ENCODE measurements at regions not wholly inside any gene's neighbourhood (a gene's known extent, or its start where the extent isn't known, plus 50 kb on each side); places are given as distances from the start of the nearest gene placed in this dataset.

DNA sequence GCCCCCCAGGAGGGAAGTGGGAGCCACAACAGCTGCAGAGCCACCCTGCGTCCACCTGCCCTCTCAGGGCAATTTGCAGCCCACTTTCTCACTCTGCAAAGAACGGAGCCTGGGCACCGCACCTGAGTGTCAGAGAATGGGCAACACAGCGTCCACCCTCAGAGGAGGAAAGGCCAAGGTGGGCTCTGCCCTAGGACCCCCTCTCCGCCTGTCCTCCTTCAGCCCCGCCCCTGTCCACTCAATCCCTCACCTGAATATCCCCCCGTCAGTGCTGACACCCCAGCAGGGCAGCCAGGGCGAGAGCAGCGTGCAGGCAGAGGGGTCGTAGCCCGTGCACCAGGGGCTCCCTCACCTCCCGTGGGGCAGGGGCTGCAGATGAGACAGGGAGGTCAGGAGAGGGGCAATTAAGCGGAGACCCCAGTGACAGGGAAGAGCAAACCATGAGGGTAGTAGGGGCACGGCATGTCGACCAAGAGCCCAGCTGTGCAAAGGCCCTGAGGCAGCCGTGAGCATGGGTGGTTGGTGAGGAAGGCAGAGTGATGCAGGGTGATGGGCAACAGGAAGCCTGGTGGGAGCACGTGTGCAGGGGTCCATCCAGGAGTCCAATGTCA lies 140.3 kb downstream of the OLFM1 start:
- Histone ChIP-seq H3K36me3 (ENCODE audit: control insufficient read depth, insufficient read depth, low read length) (no peaks in the 10 kb centered on the region), H3K4me3 (ENCODE audit: extremely low read depth, insufficient read depth, low read length, poor library complexity, severe bottlenecking) (no peak overlapping the region), H3K27ac (ENCODE audit: low read depth, low read length, severe bottlenecking) (no peak overlapping the region), H3K9me3 (ENCODE audit: control insufficient read depth, low read length) (no peaks in the 10 kb centered on the region), H3K4me1 (ENCODE audit: control insufficient read depth, insufficient read depth, low read length, poor library complexity, severe bottlenecking) (peaks cover 3% of the 10 kb centered on the region)
- 87 to 95% methylated on average over 11 to 14 of the region's 17 CpGs for WGBS, 2 experiments (ENCODE audit: insufficient coverage in 2 of 2)

DNA sequence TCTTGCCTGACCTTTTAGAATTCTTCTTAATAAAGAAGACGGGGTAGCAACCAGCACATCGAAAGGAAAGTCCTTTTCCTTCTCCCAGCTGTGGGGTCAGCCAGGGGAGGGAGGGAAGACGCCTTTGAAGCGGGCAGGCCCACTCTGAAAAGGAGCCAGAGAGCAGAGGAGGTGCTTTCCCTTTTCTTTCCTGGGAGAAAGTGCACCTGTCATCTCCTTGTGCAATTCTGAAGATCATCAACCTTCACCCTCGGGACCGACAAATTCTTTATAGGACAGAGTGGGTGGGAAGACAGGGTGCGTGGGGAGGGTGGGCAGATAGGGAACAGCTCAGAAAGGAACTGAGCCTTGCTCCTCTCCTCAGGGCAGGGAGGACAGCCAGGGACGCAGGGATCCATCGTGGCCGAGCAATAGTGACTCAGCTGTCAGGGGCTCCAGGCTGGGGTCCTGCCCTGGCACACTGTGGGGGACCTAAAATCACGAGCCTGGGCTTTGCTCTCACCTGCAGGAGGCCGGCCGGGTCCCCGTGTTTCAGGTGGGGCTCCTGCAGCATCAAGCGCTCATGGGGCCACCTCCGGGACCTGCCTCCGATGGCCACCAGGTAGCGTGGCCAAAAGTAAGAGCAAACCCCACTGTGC lies 141.0 kb downstream of the OLFM1 start:
- Histone ChIP-seq H3K9me3 (ENCODE audit: control insufficient read depth, low read length) (peaks cover under 1% of the 10 kb centered on the region), H3K36me3 (ENCODE audit: control insufficient read depth, insufficient read depth, low read length) (no peaks in the 10 kb centered on the region), H3K4me3 (ENCODE audit: extremely low read depth, insufficient read depth, low read length, poor library complexity, severe bottlenecking) (no peak overlapping the region), H3K4me1 (ENCODE audit: control insufficient read depth, insufficient read depth, low read length, poor library complexity, severe bottlenecking) (no peaks in the 10 kb centered on the region), H3K27ac (ENCODE audit: low read depth, low read length, severe bottlenecking) (no peak overlapping the region)
- WGBS, 2 experiments (ENCODE audit: insufficient coverage in 2 of 2) = 87 to 92% methylated on average over 11 to 15 of the region's 18 CpGs

GRCh38 chr9:135228983-135229625 lies 141.6 kb downstream of the OLFM1 start:
- H3K9me3 ChIP-seq (ENCODE audit: control insufficient read depth, low read length) = peaks cover 7% of the 10 kb centered on the region
- 89 to 94% methylated on average over 12 to 14 of the region's 14 CpGs for WGBS, 2 experiments (ENCODE audit: insufficient coverage in 2 of 2)

DNA sequence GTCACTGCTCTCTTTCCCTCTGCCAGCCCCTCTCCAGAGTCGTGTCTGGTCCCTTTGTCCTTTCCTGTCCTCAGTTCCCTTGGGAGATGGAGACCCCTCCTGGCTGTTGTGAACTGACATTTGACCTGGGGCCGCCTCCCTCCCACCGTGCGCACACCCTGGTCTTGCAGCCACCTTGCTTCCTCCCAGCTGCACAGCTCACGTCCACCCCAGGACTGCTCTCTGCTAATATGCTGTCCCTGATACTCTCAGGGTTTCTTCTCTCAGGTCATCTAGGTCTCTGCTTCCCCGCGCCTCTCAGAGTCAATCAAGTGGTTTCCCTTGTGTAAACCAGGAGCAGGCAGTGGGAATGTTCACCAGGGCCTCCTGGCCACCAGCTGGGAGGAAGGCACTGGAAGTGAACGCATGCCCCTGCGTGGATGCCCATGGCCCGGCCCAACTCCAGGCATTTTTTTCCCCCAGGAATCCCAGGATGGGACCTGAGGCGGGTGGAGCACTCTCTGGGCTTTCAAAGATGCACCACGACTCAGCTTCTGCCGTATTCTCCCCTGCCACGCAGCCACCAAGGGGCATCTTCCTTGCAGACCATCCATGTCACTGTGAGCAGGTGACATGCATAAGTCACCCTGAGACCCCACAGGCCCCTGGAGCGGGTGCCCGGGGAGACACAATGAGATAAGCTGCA lies 142.4 kb downstream of the OLFM1 start:
- H3K4me3 ChIP-seq (ENCODE audit: extremely low read depth, insufficient read depth, low read length, poor library complexity, severe bottlenecking) = no peak overlapping the region
- H3K27ac ChIP-seq (ENCODE audit: low read depth, low read length, severe bottlenecking) = no peak overlapping the region
- 83 to 84% methylated on average over 13 to 15 of the region's 16 CpGs for WGBS, 2 experiments (ENCODE audit: insufficient coverage in 2 of 2)
- H3K9me3 ChIP-seq (ENCODE audit: control insufficient read depth, low read length) = peaks cover 7% of the 10 kb centered on the region
- H3K4me1 ChIP-seq (ENCODE audit: control insufficient read depth, insufficient read depth, low read length, poor library complexity, severe bottlenecking) = no peaks in the 10 kb centered on the region
- no peaks in the 10 kb centered on the region for H3K36me3 ChIP-seq (ENCODE audit: control insufficient read depth, insufficient read depth, low read length)

More at GRCh38 chr9:135228983-135229625, 141.6 kb downstream of the OLFM1 start:
- Histone ChIP-seq H3K36me3 (ENCODE audit: control insufficient read depth, insufficient read depth, low read length) (no peaks in the 10 kb centered on the region), H3K27ac (ENCODE audit: low read depth, low read length, severe bottlenecking) (no peak overlapping the region), H3K4me1 (ENCODE audit: control insufficient read depth, insufficient read depth, low read length, poor library complexity, severe bottlenecking) (no peaks in the 10 kb centered on the region), H3K4me3 (ENCODE audit: extremely low read depth, insufficient read depth, low read length, poor library complexity, severe bottlenecking) (no peak overlapping the region)

GRCh38 chr9:135230386-135230765 lies 142.9 kb downstream of the OLFM1 start:
- Histone ChIP-seq H3K9me3 (ENCODE audit: control insufficient read depth, low read length) (peaks cover 7% of the 10 kb centered on the region), H3K4me1 (ENCODE audit: control insufficient read depth, insufficient read depth, low read length, poor library complexity, severe bottlenecking) (no peaks in the 10 kb centered on the region), H3K27ac (ENCODE audit: low read depth, low read length, severe bottlenecking) (no peak overlapping the region), H3K36me3 (ENCODE audit: control insufficient read depth, insufficient read depth, low read length) (no peaks in the 10 kb centered on the region), H3K4me3 (ENCODE audit: extremely low read depth, insufficient read depth, low read length, poor library complexity, severe bottlenecking) (no peak overlapping the region)
- 98 to 100% methylated on average over 2 to 7 of the region's 7 CpGs for WGBS, 2 experiments (ENCODE audit: insufficient coverage in 2 of 2)

GRCh38 chr9:135230817-135231520 lies 143.5 kb downstream of the OLFM1 start:
- Histone ChIP-seq H3K4me3 (ENCODE audit: extremely low read depth, insufficient read depth, low read length, poor library complexity, severe bottlenecking) (no peak overlapping the region), H3K9me3 (ENCODE audit: control insufficient read depth, low read length) (peaks cover 7% of the 10 kb centered on the region), H3K4me1 (ENCODE audit: control insufficient read depth, insufficient read depth, low read length, poor library complexity, severe bottlenecking) (no peaks in the 10 kb centered on the region), H3K27ac (ENCODE audit: low read depth, low read length, severe bottlenecking) (no peak overlapping the region), H3K36me3 (ENCODE audit: control insufficient read depth, insufficient read depth, low read length) (no peaks in the 10 kb centered on the region)
- 61 to 68% methylated on average over 8 to 9 of the region's 10 CpGs for WGBS, 2 experiments (ENCODE audit: insufficient coverage in 2 of 2)

- Histone ChIP-seq H3K36me3 (ENCODE audit: control insufficient read depth, insufficient read depth, low read length) (no peaks in the 10 kb centered on the region), H3K27ac (ENCODE audit: low read depth, low read length, severe bottlenecking) (no peak overlapping the region), H3K4me1 (ENCODE audit: control insufficient read depth, insufficient read depth, low read length, poor library complexity, severe bottlenecking) (peaks cover 2% of the 10 kb centered on the region), H3K9me3 (ENCODE audit: control insufficient read depth, low read length) (no peaks in the 10 kb centered on the region), H3K4me3 (ENCODE audit: extremely low read depth, insufficient read depth, low read length, poor library complexity, severe bottlenecking) (no peak overlapping the region)
- WGBS, 2 experiments (ENCODE audit: insufficient coverage in 2 of 2) = 93 to 94% methylated on average over 20 of the region's 20 CpGs
Observed at GRCh38 chr9:135239100-135239768, 151.8 kb downstream of the OLFM1 start.

DNA sequence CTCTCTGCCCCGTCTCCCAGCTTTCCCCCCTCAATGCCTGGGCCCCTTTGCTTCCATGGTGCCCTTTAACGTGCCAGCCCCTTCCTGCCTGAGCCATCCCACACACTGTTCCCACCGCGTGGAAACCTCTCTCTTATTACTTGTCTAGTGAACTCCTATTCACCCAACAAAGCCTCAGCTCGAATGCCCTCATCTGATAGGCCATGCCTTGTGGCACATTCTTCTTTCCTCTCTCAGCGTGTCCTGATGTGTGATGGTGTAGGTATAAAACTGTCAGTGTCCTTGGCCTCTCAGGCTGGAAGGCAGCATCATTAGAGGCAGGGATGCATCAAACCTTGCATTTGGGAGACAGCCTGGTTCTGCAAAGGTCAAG lies 152.3 kb downstream of the OLFM1 start:
- H3K27ac ChIP-seq (ENCODE audit: low read depth, low read length, severe bottlenecking) = no peak overlapping the region
- peaks cover 2% of the 10 kb centered on the region for H3K4me1 ChIP-seq (ENCODE audit: control insufficient read depth, insufficient read depth, low read length, poor library complexity, severe bottlenecking)
- H3K4me3 ChIP-seq (ENCODE audit: extremely low read depth, insufficient read depth, low read length, poor library complexity, severe bottlenecking) = no peak overlapping the region
- no peaks in the 10 kb centered on the region for H3K36me3 ChIP-seq (ENCODE audit: control insufficient read depth, insufficient read depth, low read length)
- 86 to 89% methylated on average over 1 to 5 of the region's 6 CpGs for WGBS, 2 experiments (ENCODE audit: insufficient coverage in 2 of 2)
- H3K9me3 ChIP-seq (ENCODE audit: control insufficient read depth, low read length) = no peaks in the 10 kb centered on the region

DNA sequence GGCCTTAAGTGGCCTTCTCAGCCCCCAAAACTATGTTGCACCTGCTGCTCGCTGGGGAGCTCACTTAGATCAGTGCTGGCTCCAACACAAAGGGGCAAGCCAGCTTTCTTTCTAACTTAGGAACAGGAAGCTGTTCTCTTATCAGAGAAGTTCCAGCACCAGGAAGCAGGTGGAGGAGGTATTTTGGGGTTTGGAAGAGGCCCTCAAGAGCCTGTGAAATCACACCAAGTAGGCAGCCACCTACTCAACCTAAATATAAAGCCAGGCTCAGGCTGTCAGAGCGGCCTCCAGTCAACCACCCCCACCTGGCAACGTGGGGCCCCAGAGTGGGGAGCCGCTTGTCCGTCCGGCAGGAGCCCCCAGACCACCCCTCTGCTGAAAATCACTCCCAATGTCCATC lies 152.8 kb downstream of the OLFM1 start:
- no peaks in the 10 kb centered on the region for H3K9me3 ChIP-seq (ENCODE audit: control insufficient read depth, low read length)
- peaks cover 2% of the 10 kb centered on the region for H3K4me1 ChIP-seq (ENCODE audit: control insufficient read depth, insufficient read depth, low read length, poor library complexity, severe bottlenecking)
- H3K27ac ChIP-seq (ENCODE audit: low read depth, low read length, severe bottlenecking) = no peak overlapping the region
- 89 to 95% methylated on average over 5 to 6 of the region's 6 CpGs for WGBS, 2 experiments (ENCODE audit: insufficient coverage in 2 of 2)
- H3K36me3 ChIP-seq (ENCODE audit: control insufficient read depth, insufficient read depth, low read length) = no peaks in the 10 kb centered on the region
- no peak overlapping the region for H3K4me3 ChIP-seq (ENCODE audit: extremely low read depth, insufficient read depth, low read length, poor library complexity, severe bottlenecking)

DNA sequence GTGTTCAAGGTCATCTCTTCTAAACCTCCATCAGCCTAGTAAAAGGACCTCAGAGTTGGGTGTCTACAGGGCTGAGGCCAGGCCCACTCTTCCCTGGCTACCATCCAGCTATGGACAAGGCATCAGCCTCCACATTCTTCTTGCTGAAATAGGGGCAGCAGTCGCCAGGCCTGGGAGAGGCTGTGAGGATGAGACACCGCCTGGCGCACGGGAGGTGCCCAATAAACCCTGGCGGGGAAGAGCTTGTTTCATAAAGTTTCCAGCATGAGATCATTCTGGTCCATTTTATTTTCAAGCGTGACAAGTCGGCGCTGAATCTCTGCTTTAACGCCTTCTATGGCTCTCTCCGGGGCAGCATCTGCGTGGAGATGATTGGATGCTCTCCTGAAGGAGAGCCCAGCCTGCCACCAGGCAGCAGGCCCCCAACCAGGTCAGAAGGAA lies 153.4 kb downstream of the OLFM1 start:
- H3K9me3 ChIP-seq (ENCODE audit: control insufficient read depth, low read length) = no peaks in the 10 kb centered on the region
- no peak overlapping the region for H3K27ac ChIP-seq (ENCODE audit: low read depth, low read length, severe bottlenecking)
- H3K36me3 ChIP-seq (ENCODE audit: control insufficient read depth, insufficient read depth, low read length) = no peaks in the 10 kb centered on the region
- 87 to 94% methylated on average over 10 to 11 of the region's 11 CpGs for WGBS, 2 experiments (ENCODE audit: insufficient coverage in 2 of 2)
- H3K4me3 ChIP-seq (ENCODE audit: extremely low read depth, insufficient read depth, low read length, poor library complexity, severe bottlenecking) = no peak overlapping the region
- peaks cover 2% of the 10 kb centered on the region for H3K4me1 ChIP-seq (ENCODE audit: control insufficient read depth, insufficient read depth, low read length, poor library complexity, severe bottlenecking)
